ENCODE measurements at regions not wholly inside any gene's neighbourhood (a gene's known extent, or its start where the extent isn't known, plus 50 kb on each side); places are given as distances from the start of the nearest gene placed in this dataset.

GRCh38 chr7:155889636-155890511 is 77.6 kb upstream of the SHH start:
- H3K9ac ChIP-seq (ENCODE audit: insufficient read depth, low read depth, low read length): no peak overlapping the region
- H3K9me3 ChIP-seq (ENCODE audit: low read length): no peaks in the 10 kb centered on the region
- no peaks in the 10 kb centered on the region for H3K79me2 ChIP-seq (ENCODE audit: insufficient read depth, low read length)
- no peaks in the 10 kb centered on the region for H3K4me1 ChIP-seq (ENCODE audit: insufficient read depth, low read length)
- no peak overlapping the region for H3K4me3 ChIP-seq (replicated peaks in 1 of 3; ENCODE audit: insufficient read depth in 1 of 3, low read depth in 2 of 3, low read length in 3 of 3)
- DNase-seq (ENCODE audit: low spot score): no peak
- no peak for FAIRE-seq
- no peak overlapping the region for H3K4me2 ChIP-seq (ENCODE audit: low read depth, low read length)
- H4K20me1 ChIP-seq (ENCODE audit: insufficient read depth, low read length): no peaks in the 10 kb centered on the region
- no peak overlapping the region for H2AFZ ChIP-seq (ENCODE audit: low read length)
- intact Hi-C loops (cut with micrococcal nuclease; ENCODE audit: unreplicated experiment): no loop called here
- ChIA-PET POLR2A (no interaction called here), CTCF (ENCODE audit: low intra/inter-chr PET ratio, low total read pairs) (no interaction called here)
- BruUV-seq (replicated peaks): no TSS peak
- peaks cover 7 to 57% of the 10 kb centered on the region in 2 experiments; a peak in 4 of 5 replicates for H3K27me3 ChIP-seq (ENCODE audit: control insufficient read depth in 1 of 2, insufficient read depth in 2 of 2, low read length in 2 of 2)
- no peaks in the 10 kb centered on the region for H3K36me3 ChIP-seq (replicated peaks in 1 of 2; ENCODE audit: control insufficient read depth in 1 of 2, insufficient read depth in 2 of 2, low read length in 2 of 2)
- in situ Hi-C loops (cut with HindIII; ENCODE audit: extremely low pct_ligation_motif_present, low pct_unique_long_range_greater_than_20kb): no loop called here
- 52% methylated on average over 7 of the region's 24 CpGs for WGBS (ENCODE audit: low lambda C conversion rate)
- no peak overlapping the region for H3K27ac ChIP-seq (ENCODE audit: extremely low read length, insufficient read depth, low read length)
- ATAC-seq: no peak
- TF ChIP-seq ZNF414 (CRISPR knock-in tag; IDR thresholded peaks at IDR 0.05): no peak
- no peak for TF ChIP-seq LCORL (IDR thresholded peaks at IDR 0.05)
- no peak for TF ChIP-seq LCORL (CRISPR knock-in tag; IDR thresholded peaks at IDR 0.05)
- no peak for TF ChIP-seq BRD4 (CRISPR knock-in tag; IDR thresholded peaks at IDR 0.05)
- TF ChIP-seq ZNF616 (CRISPR knock-in tag; IDR thresholded peaks at IDR 0.05; ENCODE audit: low read depth): no peak
- no peak for TF ChIP-seq ZNF546 (CRISPR knock-in tag; conservative IDR thresholded peaks at IDR 0.05)
- TF ChIP-seq CSRNP2 (CRISPR knock-in tag; conservative IDR thresholded peaks at IDR 0.05; ENCODE audit: low read depth): no peak
- no peak for TF ChIP-seq BCLAF1 (IDR thresholded peaks at IDR 0.05)
- TF ChIP-seq FOXA1 (IDR thresholded peaks at IDR 0.05): no peak
- no peak for TF ChIP-seq FOXA1 (CRISPR knock-in tag; IDR thresholded peaks at IDR 0.05)
- no peak for TF ChIP-seq AHDC1 (CRISPR knock-in tag; IDR thresholded peaks at IDR 0.05; ENCODE audit: borderline replicate concordance)
- no peak for TF ChIP-seq TSC22D2 (CRISPR knock-in tag; IDR thresholded peaks at IDR 0.05; ENCODE audit: borderline replicate concordance)
- TF ChIP-seq ZNF83 (CRISPR knock-in tag; IDR thresholded peaks at IDR 0.05; ENCODE audit: borderline replicate concordance): no peak
- TF ChIP-seq ZNF383 (CRISPR knock-in tag; IDR thresholded peaks at IDR 0.05; ENCODE audit: borderline replicate concordance): no peak

All from HepG2 (cell line).